ENCODE measurements at regions not wholly inside any gene's neighbourhood (a gene's known extent, or its start where the extent isn't known, plus 50 kb on each side); places are given as distances from the start of the nearest gene placed in this dataset.

- CTCF ChIA-PET, result no interaction called here
- Mint-ChIP-seq H3K4me3 (no peak overlapping the region), H3K27me3 (no peaks in the 10 kb centered on the region), H3K9me3 (ENCODE audit: low read depth) (peaks cover 8% of the 10 kb centered on the region), H3K4me1 (no peaks in the 10 kb centered on the region), H3K27ac (no peak overlapping the region), H3K36me3 (ENCODE audit: low read depth) (no peaks in the 10 kb centered on the region)
- intact Hi-C loops (cut with DNase I, micrococcal nuclease), result no loop called here
- no peak for DNase-seq
- ATAC-seq, result no peak
- POLR2A ChIA-PET, result no interaction called here
Measured at GRCh38 chr1:163932901-163933300, 611.1 kb downstream of the NUF2 start.

DNA sequence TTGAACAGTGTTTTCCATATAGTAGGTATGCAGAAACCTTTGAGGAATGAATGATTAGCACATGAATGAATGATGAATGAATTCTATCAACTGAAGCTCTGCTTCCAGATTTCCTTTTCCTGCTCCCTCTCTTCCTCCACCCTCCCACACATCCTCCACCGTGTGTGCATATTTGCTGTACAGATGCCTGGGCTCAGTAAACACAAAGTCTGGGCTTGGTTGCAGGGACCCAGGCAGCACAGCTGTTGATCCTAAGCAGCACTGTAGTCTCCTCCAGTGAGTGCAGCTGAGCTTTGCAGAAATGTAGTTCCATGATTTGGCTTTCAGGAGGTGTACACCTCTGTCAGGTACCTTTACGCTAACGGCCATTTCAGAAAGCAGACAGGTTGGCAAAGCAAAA lies 611.7 kb downstream of the NUF2 start:
- peaks cover 8% of the 10 kb centered on the region for H3K9me3 Mint-ChIP-seq (ENCODE audit: low read depth)
- no peak overlapping the region for H3K27ac Mint-ChIP-seq
- CTCF ChIA-PET, result interaction anchor here (0.6 kb wide), 1 partner anchor 32 kb away, joined by 3 read pairs; no protein-coding TSS in a partner anchor
- no peak overlapping the region for H3K4me3 Mint-ChIP-seq
- no peaks in the 10 kb centered on the region for H3K27me3 Mint-ChIP-seq
- intact Hi-C loops (cut with DNase I, micrococcal nuclease), result no loop called here
- ATAC-seq (no peak), DNase-seq (no peak)
- POLR2A ChIA-PET, result no interaction called here
- no peaks in the 10 kb centered on the region for H3K4me1 Mint-ChIP-seq
- H3K36me3 Mint-ChIP-seq (ENCODE audit: low read depth), result no peaks in the 10 kb centered on the region

GRCh38 chr1:163935738-163936374 lies 614.1 kb downstream of the NUF2 start:
- no peak overlapping the region for H3K27ac Mint-ChIP-seq
- H3K36me3 Mint-ChIP-seq (ENCODE audit: low read depth), result no peaks in the 10 kb centered on the region
- H3K4me1 Mint-ChIP-seq, result no peaks in the 10 kb centered on the region
- POLR2A ChIA-PET, result interaction anchor here (0.6 kb wide), 1 partner anchor 1117 kb away, joined by 3 read pairs; no protein-coding TSS in a partner anchor
- no peak for ATAC-seq
- CTCF ChIA-PET, result no interaction called here
- intact Hi-C loops (cut with DNase I, micrococcal nuclease), result no loop called here
- DNase-seq, result no peak
- no peaks in the 10 kb centered on the region for H3K27me3 Mint-ChIP-seq
- peaks cover 6% of the 10 kb centered on the region for H3K9me3 Mint-ChIP-seq (ENCODE audit: low read depth)
- H3K4me3 Mint-ChIP-seq, result no peak overlapping the region

- Mint-ChIP-seq H3K9me3 (ENCODE audit: low read depth) (peaks cover 24% of the 10 kb centered on the region), H3K4me3 (no peak overlapping the region), H3K36me3 (ENCODE audit: low read depth) (no peaks in the 10 kb centered on the region), H3K27me3 (no peaks in the 10 kb centered on the region), H3K4me1 (no peaks in the 10 kb centered on the region), H3K27ac (no peak overlapping the region)
- CTCF ChIA-PET, result no interaction called here
- no peak for ATAC-seq
- DNase-seq, result no peak
- POLR2A ChIA-PET, result no interaction called here
- intact Hi-C loops (cut with DNase I, micrococcal nuclease), result no loop called here
Measured at GRCh38 chr1:163959622-163960021, 599.4 kb upstream of the PBX1 start.

DNA sequence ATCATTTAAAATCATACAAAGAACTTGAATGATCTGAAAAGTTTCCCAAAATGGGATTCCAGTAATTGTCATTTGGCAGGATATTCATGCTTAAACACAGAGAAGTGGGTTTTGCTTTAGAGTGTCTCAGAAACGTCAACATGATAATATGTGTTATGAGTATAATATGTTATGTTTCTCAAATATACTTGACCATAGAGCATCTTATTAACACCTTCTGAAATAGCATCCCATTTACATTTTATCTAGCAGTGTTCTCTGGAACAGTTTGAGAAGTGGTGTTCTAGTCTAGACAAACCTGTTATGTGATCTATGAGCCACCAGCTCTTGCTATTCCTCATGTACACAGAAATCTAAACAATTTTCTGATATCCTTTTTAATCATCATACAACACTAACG lies 588.8 kb upstream of the PBX1 start:
- POLR2A ChIA-PET, result no interaction called here
- Mint-ChIP-seq H3K27ac (no peak overlapping the region), H3K9me3 (ENCODE audit: low read depth) (peaks cover 9% of the 10 kb centered on the region), H3K4me3 (no peak overlapping the region), H3K4me1 (no peaks in the 10 kb centered on the region), H3K36me3 (ENCODE audit: low read depth) (no peaks in the 10 kb centered on the region), H3K27me3 (no peaks in the 10 kb centered on the region)
- intact Hi-C loops (cut with DNase I, micrococcal nuclease), result no loop called here
- DNase-seq (no peak), ATAC-seq (no peak)
- CTCF ChIA-PET, result no interaction called here

DNA sequence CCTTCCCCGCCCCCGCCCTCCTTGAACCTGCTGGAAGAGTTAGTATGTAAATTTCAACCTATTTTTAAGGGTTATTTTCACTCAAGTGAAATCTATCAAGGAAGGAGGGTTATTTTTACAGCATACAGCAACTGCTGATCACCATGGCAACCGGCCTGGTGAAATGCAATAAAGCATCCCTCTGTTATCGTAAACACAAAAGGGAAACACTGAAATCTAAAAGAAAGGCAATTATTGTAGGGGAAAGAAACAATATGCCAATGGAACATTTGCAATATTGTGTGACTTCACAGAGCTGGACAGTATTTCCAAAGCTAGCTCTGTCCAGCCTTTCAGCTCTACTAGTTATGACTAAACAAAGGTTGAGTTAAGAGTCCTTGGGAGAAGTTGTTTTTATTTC lies 588.3 kb upstream of the PBX1 start:
- ChIA-PET POLR2A (no interaction called here), CTCF (no interaction called here)
- H3K27me3 Mint-ChIP-seq, result no peaks in the 10 kb centered on the region
- H3K4me1 Mint-ChIP-seq, result no peaks in the 10 kb centered on the region
- DNase-seq (no peak), ATAC-seq (no peak)
- no peak overlapping the region for H3K27ac Mint-ChIP-seq
- no peaks in the 10 kb centered on the region for H3K36me3 Mint-ChIP-seq (ENCODE audit: low read depth)
- H3K4me3 Mint-ChIP-seq, result no peak overlapping the region
- H3K9me3 Mint-ChIP-seq (ENCODE audit: low read depth), result peaks cover 6% of the 10 kb centered on the region
- intact Hi-C loops (cut with DNase I, micrococcal nuclease), result no loop called here

- Mint-ChIP-seq H3K36me3 (ENCODE audit: low read depth) (no peaks in the 10 kb centered on the region), H3K27ac (no peak overlapping the region), H3K9me3 (ENCODE audit: low read depth) (peaks cover 12% of the 10 kb centered on the region), H3K27me3 (no peaks in the 10 kb centered on the region), H3K4me1 (no peaks in the 10 kb centered on the region), H3K4me3 (no peak overlapping the region)
- DNase-seq (no peak), ATAC-seq (no peak)
- ChIA-PET POLR2A (no interaction called here), CTCF (no interaction called here)
- intact Hi-C loops (cut with DNase I, micrococcal nuclease), result no loop called here
Measured at GRCh38 chr1:163973586-163973985, 585.4 kb upstream of the PBX1 start.

DNA sequence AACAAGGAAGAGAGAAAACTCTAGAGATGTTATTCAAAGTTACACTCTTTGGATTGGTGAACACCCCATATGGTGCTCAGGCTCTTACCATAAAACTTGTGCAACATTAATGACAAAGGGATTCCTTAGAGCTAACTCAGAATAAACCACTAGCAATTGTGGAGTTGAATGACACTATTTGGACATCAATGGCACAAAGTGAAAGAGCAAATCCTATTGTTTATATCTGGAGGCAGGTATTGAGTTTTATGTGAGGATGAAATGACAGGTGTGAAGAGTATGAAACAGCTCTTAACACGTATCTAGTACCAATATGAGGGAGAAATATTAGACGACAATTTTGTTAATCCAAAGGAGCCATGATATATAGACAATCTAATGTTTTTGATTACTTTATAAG lies 584.9 kb upstream of the PBX1 start:
- DNase-seq, result no peak

GRCh38 chr1:163980394-163980793 lies 578.6 kb upstream of the PBX1 start:
- ChIA-PET POLR2A (no interaction called here), CTCF (no interaction called here)
- Mint-ChIP-seq H3K4me3 (no peak overlapping the region), H3K9me3 (ENCODE audit: low read depth) (peaks cover 13% of the 10 kb centered on the region), H3K36me3 (ENCODE audit: low read depth) (no peaks in the 10 kb centered on the region), H3K27ac (no peak overlapping the region), H3K27me3 (no peaks in the 10 kb centered on the region), H3K4me1 (no peaks in the 10 kb centered on the region)
- DNase-seq, result no peak
- intact Hi-C loops (cut with DNase I, micrococcal nuclease), result no loop called here
- ATAC-seq, result no peak

More for the DNA sequence above, 584.9 kb upstream of the PBX1 start:
- ChIA-PET CTCF (no interaction called here), POLR2A (no interaction called here)
- no peak for ATAC-seq
- intact Hi-C loops (cut with DNase I, micrococcal nuclease), result no loop called here
- H3K4me3 Mint-ChIP-seq, result no peak overlapping the region
- no peaks in the 10 kb centered on the region for H3K36me3 Mint-ChIP-seq (ENCODE audit: low read depth)
- peaks cover 12% of the 10 kb centered on the region for H3K9me3 Mint-ChIP-seq (ENCODE audit: low read depth)
- no peaks in the 10 kb centered on the region for H3K27me3 Mint-ChIP-seq
- no peak overlapping the region for H3K27ac Mint-ChIP-seq
- H3K4me1 Mint-ChIP-seq, result no peaks in the 10 kb centered on the region

DNA sequence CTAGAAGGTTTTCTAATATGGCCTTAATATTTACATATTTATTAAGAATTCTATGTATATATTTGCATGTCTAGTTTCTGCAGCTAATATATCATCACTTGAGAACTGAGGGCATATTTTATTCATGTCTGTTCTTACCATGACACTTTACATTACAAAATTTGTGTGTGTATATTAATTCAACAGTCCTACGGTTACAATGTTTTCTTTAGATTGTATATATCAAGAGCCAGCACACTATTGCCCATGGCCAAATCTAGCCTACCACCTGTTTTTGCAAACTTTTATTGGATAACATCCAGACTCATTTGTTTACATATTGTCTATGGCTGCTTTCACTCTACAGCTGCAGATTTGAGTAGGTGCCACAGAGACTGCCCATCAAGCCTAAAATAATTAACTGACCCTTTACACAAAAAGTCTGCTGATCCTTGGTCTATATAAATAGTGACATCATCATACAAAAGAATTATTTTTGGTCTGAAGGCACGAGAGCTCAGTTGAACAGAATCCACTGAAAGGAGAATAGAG lies 577.4 kb upstream of the PBX1 start:
- H3K27ac Mint-ChIP-seq, result no peak overlapping the region
- ATAC-seq (no peak), DNase-seq (no peak)
- H3K4me3 Mint-ChIP-seq, result no peak overlapping the region
- peaks cover 7% of the 10 kb centered on the region for H3K9me3 Mint-ChIP-seq (ENCODE audit: low read depth)
- H3K36me3 Mint-ChIP-seq (ENCODE audit: low read depth), result no peaks in the 10 kb centered on the region
- no peaks in the 10 kb centered on the region for H3K4me1 Mint-ChIP-seq
- no peaks in the 10 kb centered on the region for H3K27me3 Mint-ChIP-seq
- intact Hi-C loops (cut with DNase I, micrococcal nuclease), result no loop called here
- ChIA-PET POLR2A (no interaction called here), CTCF (no interaction called here)

- no peaks in the 10 kb centered on the region for H3K27me3 Mint-ChIP-seq
- ChIA-PET CTCF (interaction anchor here (1.0 kb wide), 1 partner anchor 9 kb away, joined by 4 read pairs; no protein-coding TSS in a partner anchor), POLR2A (no interaction called here)
- H3K4me3 Mint-ChIP-seq, result no peak overlapping the region
- DNase-seq, result no peak
- intact Hi-C loops (cut with DNase I, micrococcal nuclease), result no loop called here
- H3K4me1 Mint-ChIP-seq, result no peaks in the 10 kb centered on the region
- no peak for ATAC-seq
- peaks cover 6% of the 10 kb centered on the region for H3K9me3 Mint-ChIP-seq (ENCODE audit: low read depth)
- no peaks in the 10 kb centered on the region for H3K36me3 Mint-ChIP-seq (ENCODE audit: low read depth)
- H3K27ac Mint-ChIP-seq, result no peak overlapping the region
Measured at GRCh38 chr1:163983097-163983496, 575.9 kb upstream of the PBX1 start.

DNA sequence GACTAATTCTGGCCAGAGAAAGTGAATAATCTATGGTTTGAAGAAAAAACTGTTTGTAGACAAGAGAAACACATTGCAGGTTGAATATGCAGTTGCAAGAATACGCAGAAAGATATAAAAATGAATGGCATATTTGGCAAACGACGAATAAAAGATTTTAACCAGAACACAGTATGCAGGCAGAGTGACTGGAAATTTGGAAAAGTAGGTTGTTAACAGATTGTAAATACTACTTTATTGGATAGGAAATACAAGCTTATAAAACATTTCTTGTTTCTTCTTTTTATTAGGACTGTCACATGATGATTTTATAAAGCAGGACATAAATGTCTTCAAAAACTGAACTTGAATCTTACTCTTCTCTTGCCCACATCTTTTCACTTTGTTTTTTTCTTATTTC lies 573.3 kb upstream of the PBX1 start:
- intact Hi-C loops (cut with DNase I, micrococcal nuclease), result no loop called here
- Mint-ChIP-seq H3K9me3 (ENCODE audit: low read depth) (peaks cover 6% of the 10 kb centered on the region), H3K27me3 (no peaks in the 10 kb centered on the region), H3K4me3 (no peak overlapping the region), H3K27ac (no peak overlapping the region), H3K36me3 (ENCODE audit: low read depth) (no peaks in the 10 kb centered on the region), H3K4me1 (no peaks in the 10 kb centered on the region)
- ATAC-seq, result no peak
- ChIA-PET POLR2A (no interaction called here), CTCF (interaction anchor here (0.7 kb wide), 1 partner anchor 588 kb away, joined by 3 read pairs; no protein-coding TSS in a partner anchor)
- no peak for DNase-seq

DNA sequence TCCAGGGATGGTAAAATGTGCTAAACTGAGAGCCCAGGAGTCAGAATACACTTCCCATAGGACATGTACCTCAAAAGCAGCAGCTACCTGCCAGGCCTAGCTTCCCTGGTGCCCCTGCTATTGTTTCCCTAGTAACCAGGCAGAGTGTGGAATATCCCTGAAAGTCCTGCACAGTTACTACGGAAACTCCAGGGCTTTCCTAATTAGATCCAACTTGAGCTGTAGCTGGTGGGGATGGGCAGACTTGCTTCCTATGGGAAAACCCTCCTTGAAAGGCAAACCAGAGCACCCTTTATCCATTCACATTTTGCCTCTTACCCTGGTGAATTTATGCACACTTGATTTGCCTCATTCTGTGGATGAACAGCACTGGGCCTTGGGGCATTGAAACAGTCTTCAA lies 559.9 kb upstream of the PBX1 start:
- Mint-ChIP-seq H3K4me1 (no peaks in the 10 kb centered on the region), H3K9me3 (ENCODE audit: low read depth) (peaks cover 27% of the 10 kb centered on the region), H3K4me3 (no peak overlapping the region), H3K36me3 (ENCODE audit: low read depth) (no peaks in the 10 kb centered on the region), H3K27me3 (no peaks in the 10 kb centered on the region), H3K27ac (no peak overlapping the region)
- ATAC-seq, result no peak
- POLR2A ChIA-PET, result no interaction called here
- intact Hi-C loops (cut with DNase I, micrococcal nuclease), result no loop called here
- CTCF ChIA-PET, result no interaction called here
- no peak for DNase-seq

All from activated CD4-positive, alpha-beta T cell treated with anti-CD3 and anti-CD28 coated beads for 36 hours (primary cell).